ENCODE measurements at regions not wholly inside any gene's neighbourhood (a gene's known extent, or its start where the extent isn't known, plus 50 kb on each side); places are given as distances from the start of the nearest gene placed in this dataset.

GRCh38 chr14:89544636-89545301, 127.7 kb upstream of the FOXN3 start:
- no peaks in the 10 kb centered on the region for H3K9me3 ChIP-seq
- H3K4me3 ChIP-seq (ENCODE audit: low read depth in 2 of 2, low read length in 1 of 2): no peak overlapping the region
- peaks cover 7% of the 10 kb centered on the region for H3F3A ChIP-seq (replicated peaks; ENCODE audit: insufficient read depth)
- no peaks in the 10 kb centered on the region for H3K36me3 ChIP-seq (replicated peaks in 1 of 2; ENCODE audit: control insufficient read depth in 1 of 2, insufficient read depth in 2 of 2, low read length in 1 of 2)
- H3K4me2 ChIP-seq: no peak overlapping the region
- no peaks in the 10 kb centered on the region for H4K20me1 ChIP-seq (ENCODE audit: insufficient read depth)
- H3K9ac ChIP-seq: no peak overlapping the region
- no peaks in the 10 kb centered on the region for H3K27me3 ChIP-seq (ENCODE audit: insufficient read depth)
- ChIA-PET CTCF (no interaction called here), POLR2A (no interaction called here)
- no peaks in the 10 kb centered on the region for H3K9me2 ChIP-seq
- no peak overlapping the region for H2AFZ ChIP-seq (ENCODE audit: low read depth)
- H3K79me2 ChIP-seq (ENCODE audit: insufficient read depth): no peaks in the 10 kb centered on the region
- no peak overlapping the region for H3K27ac ChIP-seq (ENCODE audit: low read depth in 2 of 2, low read length in 1 of 2)
- peaks cover 9 to 14% of the 10 kb centered on the region in 2 experiments; a peak in 3 of 4 replicates for H3K4me1 ChIP-seq (ENCODE audit: control insufficient read depth in 1 of 2, insufficient read depth in 2 of 2, low read depth in 1 of 2, low read length in 1 of 2)
- no peak for DNase-seq
- 82% methylated on average over 6 of the region's 6 CpGs for WGBS (ENCODE audit: low lambda C conversion rate)
- TF ChIP-seq ZBTB33 (IDR thresholded peaks at IDR 0.05; ENCODE audit: borderline replicate concordance, low read depth): no peak
- no peak for TF ChIP-seq CHD2 (IDR thresholded peaks at IDR 0.05; ENCODE audit: low read length, partially characterized antibody)
- TF ChIP-seq FOXJ3 (CRISPR knock-in tag; IDR thresholded peaks at IDR 0.05): no peak
- TF ChIP-seq CTCF (IDR thresholded peaks at IDR 0.05): no peak
- TF ChIP-seq SIN3A (IDR thresholded peaks at IDR 0.05; ENCODE audit: borderline replicate concordance, low read depth, low read length): no peak
- no peak for TF ChIP-seq GABPA (IDR thresholded peaks at IDR 0.05; ENCODE audit: low read depth)
- TF ChIP-seq MEF2A (IDR thresholded peaks at IDR 0.05; ENCODE audit: borderline replicate concordance, low read depth): no peak
- TF ChIP-seq RXRA (IDR thresholded peaks at IDR 0.05; ENCODE audit: borderline replicate concordance, low read depth): no peak
- no peak for TF ChIP-seq YY1 (IDR thresholded peaks at IDR 0.05; ENCODE audit: low read depth)
- TF ChIP-seq MXI1 (IDR thresholded peaks at IDR 0.05; ENCODE audit: low read depth, low read length): no peak
- no peak for TF ChIP-seq EP300 (IDR thresholded peaks at IDR 0.05; ENCODE audit: borderline replicate concordance in 1 of 2, low read depth in 1 of 2, low read length in 1 of 2)
- TF ChIP-seq TAF1 (IDR thresholded peaks at IDR 0.05; ENCODE audit: borderline replicate concordance, low read depth, low read length): no peak

GRCh38 chr14:89543425-89543790, 126.4 kb upstream of the FOXN3 start:
- H3K4me3 ChIP-seq (ENCODE audit: low read depth in 2 of 2, low read length in 1 of 2): no peak overlapping the region
- H3K36me3 ChIP-seq (replicated peaks in 1 of 2; ENCODE audit: control insufficient read depth in 1 of 2, insufficient read depth in 2 of 2, low read length in 1 of 2): no peaks in the 10 kb centered on the region
- no peaks in the 10 kb centered on the region for H3K79me2 ChIP-seq (ENCODE audit: insufficient read depth)
- no peaks in the 10 kb centered on the region for H3K9me3 ChIP-seq
- no peaks in the 10 kb centered on the region for H3K9me2 ChIP-seq
- H3K27ac ChIP-seq (ENCODE audit: low read depth in 2 of 2, low read length in 1 of 2): no peak overlapping the region
- TF ChIP-seq MXI1 (IDR thresholded peaks at IDR 0.05; ENCODE audit: low read depth, low read length) (no peak), SIN3A (IDR thresholded peaks at IDR 0.05; ENCODE audit: borderline replicate concordance, low read depth, low read length) (no peak), EP300 (IDR thresholded peaks at IDR 0.05; ENCODE audit: borderline replicate concordance in 1 of 2, low read depth in 1 of 2, low read length in 1 of 2) (no peak), POLR2AphosphoS5 (IDR thresholded peaks at IDR 0.05; ENCODE audit: low read depth, low read length) (no peak), USF1 (IDR thresholded peaks at IDR 0.05; ENCODE audit: borderline replicate concordance, low read depth) (no peak), ZBTB33 (IDR thresholded peaks at IDR 0.05; ENCODE audit: borderline replicate concordance, low read depth) (no peak), FOXJ3 (CRISPR knock-in tag; IDR thresholded peaks at IDR 0.05) (no peak), USF2 (IDR thresholded peaks at IDR 0.05; ENCODE audit: borderline replicate concordance, low read depth, low read length) (no peak), MAX (IDR thresholded peaks at IDR 0.05; ENCODE audit: low read depth) (no peak), JUND (IDR thresholded peaks at IDR 0.05) (no peak), FOXM1 (IDR thresholded peaks at IDR 0.05; ENCODE audit: low read depth) (no peak), RXRA (IDR thresholded peaks at IDR 0.05; ENCODE audit: borderline replicate concordance, low read depth) (no peak), YY1 (IDR thresholded peaks at IDR 0.05; ENCODE audit: low read depth) (no peak)
- ChIA-PET POLR2A (no interaction called here), CTCF (interaction anchor here (1.5 kb wide), 1 partner anchor 10 kb away, joined by 4 read pairs; no protein-coding TSS in a partner anchor)
- 59% methylated on average over 7 of the region's 7 CpGs for WGBS (ENCODE audit: low lambda C conversion rate)
- H3K27me3 ChIP-seq (ENCODE audit: insufficient read depth): no peaks in the 10 kb centered on the region
- H3K4me2 ChIP-seq: no peak overlapping the region
- H4K20me1 ChIP-seq (ENCODE audit: insufficient read depth): no peaks in the 10 kb centered on the region
- H3K4me1 ChIP-seq (ENCODE audit: control insufficient read depth in 1 of 2, insufficient read depth in 2 of 2, low read depth in 1 of 2, low read length in 1 of 2): peaks cover 11 to 13% of the 10 kb centered on the region in 2 experiments; a peak in 3 of 4 replicates
- H2AFZ ChIP-seq (ENCODE audit: low read depth): no peak overlapping the region
- DNase-seq: no peak
- no peak overlapping the region for H3K9ac ChIP-seq
- peaks cover 7% of the 10 kb centered on the region for H3F3A ChIP-seq (replicated peaks; ENCODE audit: insufficient read depth)
